HG03571 (cell line): ENCODE measurements at regions not wholly inside any gene's neighbourhood (a gene's known extent, or its start where the extent isn't known, plus 50 kb on each side); places are given as distances from the start of the nearest gene placed in this dataset.
A peak's percentile ranks its signal among the peaks of the same experiment; 100 is the strongest.

Source experiments
- ATAC-seq: cut with Tn5 transposase; IDR thresholded peaks from one replicate; pipeline ENCODE4 v1.9.1; 2021; ENCODE audit not compliant: unreplicated experiment

GRCh38 chr2:168338803-168339437, 91.5 kb upstream of the STK39 start:
- ATAC-seq: no peak

GRCh38 chr2:168340931-168341330, 93.5 kb upstream of the STK39 start:
- ATAC-seq: no peak

- ATAC-seq: no peak
Measured at GRCh38 chr2:168343586-168343985, 96.2 kb upstream of the STK39 start.

- ATAC-seq: no peak
Measured at GRCh38 chr2:168344706-168345105, 97.3 kb upstream of the STK39 start.

- no peak for ATAC-seq
Measured at GRCh38 chr2:168345601-168346000, 98.2 kb upstream of the STK39 start.

GRCh38 chr2:168346725-168347477, 99.5 kb upstream of the STK39 start:
- ATAC-seq: no peak

GRCh38 chr2:168348076-168348475, 100.7 kb upstream of the STK39 start:
- peak; percentile 52 for ATAC-seq

- ATAC-seq: no peak
Measured at GRCh38 chr2:168350380-168350779, 103.0 kb upstream of the STK39 start.

GRCh38 chr2:168353251-168353650, 102.8 kb upstream of the CERS6 start:
- ATAC-seq: no peak

GRCh38 chr2:168354499-168354898, 101.6 kb upstream of the CERS6 start:
- no peak for ATAC-seq

- ATAC-seq: no peak
Measured at GRCh38 chr2:168355121-168355520, 101.0 kb upstream of the CERS6 start.

- ATAC-seq: no peak
Measured at GRCh38 chr2:168355779-168356476, 100.1 kb upstream of the CERS6 start.

GRCh38 chr2:168356477-168356835, 99.6 kb upstream of the CERS6 start:
- no peak for ATAC-seq

- ATAC-seq: no peak
Measured at GRCh38 chr2:168357797-168358472, 98.1 kb upstream of the CERS6 start.

- no peak for ATAC-seq
Measured at GRCh38 chr2:168359082-168359481, 97.0 kb upstream of the CERS6 start.

GRCh38 chr2:168363347-168364092, 92.6 kb upstream of the CERS6 start:
- no peak for ATAC-seq

GRCh38 chr2:168365094-168365621, 90.9 kb upstream of the CERS6 start:
- ATAC-seq: no peak

- ATAC-seq: no peak
Measured at GRCh38 chr2:168369031-168369430, 87.0 kb upstream of the CERS6 start.

- no peak for ATAC-seq
Measured at GRCh38 chr2:168371273-168372019, 84.6 kb upstream of the CERS6 start.

- ATAC-seq: no peak
Measured at GRCh38 chr2:168373468-168373867, 82.6 kb upstream of the CERS6 start.
